ENCODE measurements at regions not wholly inside any gene's neighbourhood (a gene's known extent, or its start where the extent isn't known, plus 50 kb on each side); places are given as distances from the start of the nearest gene placed in this dataset.

- no peaks in the 10 kb centered on the region for H3K27me3 ChIP-seq (ENCODE audit: insufficient read depth, low read depth, severe bottlenecking)
- H3K36me3 ChIP-seq: no peaks in the 10 kb centered on the region
- H3K27ac ChIP-seq: no peak overlapping the region
- no peak overlapping the region for H3K4me3 ChIP-seq (ENCODE audit: low read depth, low read length)
- no peaks in the 10 kb centered on the region for H3K9me3 ChIP-seq (ENCODE audit: severe bottlenecking)
- no peak for TF ChIP-seq CTCF (IDR thresholded peaks at IDR 0.05; ENCODE audit: low read depth, low read length)
- DNase-seq: peak; percentile 48
These were observed 68.2 kb upstream of the ETV6 start for GRCh38 chr12:11581179-11581755.

- H3K27ac ChIP-seq: no peak overlapping the region
- peak; percentile 25 for DNase-seq
- no peaks in the 10 kb centered on the region for H3K27me3 ChIP-seq (ENCODE audit: insufficient read depth, low read depth, severe bottlenecking)
- no peaks in the 10 kb centered on the region for H3K9me3 ChIP-seq (ENCODE audit: severe bottlenecking)
- TF ChIP-seq CTCF (IDR thresholded peaks at IDR 0.05; ENCODE audit: low read depth, low read length): no peak
- H3K36me3 ChIP-seq: no peaks in the 10 kb centered on the region
- H3K4me3 ChIP-seq (ENCODE audit: low read depth, low read length): no peak overlapping the region
These were observed 65.1 kb upstream of the ETV6 start for GRCh38 chr12:11584221-11584855.

GRCh38 chr12:11592484-11592883, 57.0 kb upstream of the ETV6 start:
- no peak overlapping the region for H3K27ac ChIP-seq

GRCh38 chr12:11593013-11593412, 56.5 kb upstream of the ETV6 start:
- no peak overlapping the region for H3K27ac ChIP-seq
- H3K27me3 ChIP-seq (ENCODE audit: insufficient read depth, low read depth, severe bottlenecking): no peaks in the 10 kb centered on the region
- no peaks in the 10 kb centered on the region for H3K36me3 ChIP-seq
- no peaks in the 10 kb centered on the region for H3K9me3 ChIP-seq (ENCODE audit: severe bottlenecking)
- no peak for DNase-seq
- no peak overlapping the region for H3K4me3 ChIP-seq (ENCODE audit: low read depth, low read length)
- no peak for TF ChIP-seq CTCF (IDR thresholded peaks at IDR 0.05; ENCODE audit: low read depth, low read length)

More at GRCh38 chr12:11592484-11592883, 57.0 kb upstream of the ETV6 start:
- no peak overlapping the region for H3K4me3 ChIP-seq (ENCODE audit: low read depth, low read length)
- no peak for DNase-seq
- no peak for TF ChIP-seq CTCF (IDR thresholded peaks at IDR 0.05; ENCODE audit: low read depth, low read length)
- no peaks in the 10 kb centered on the region for H3K27me3 ChIP-seq (ENCODE audit: insufficient read depth, low read depth, severe bottlenecking)
- no peaks in the 10 kb centered on the region for H3K36me3 ChIP-seq
- H3K9me3 ChIP-seq (ENCODE audit: severe bottlenecking): no peaks in the 10 kb centered on the region

GRCh38 chr12:11595080-11595479, 54.4 kb upstream of the ETV6 start:
- Histone ChIP-seq H3K27ac (no peak overlapping the region), H3K36me3 (no peaks in the 10 kb centered on the region), H3K9me3 (ENCODE audit: severe bottlenecking) (no peaks in the 10 kb centered on the region), H3K4me3 (ENCODE audit: low read depth, low read length) (no peak overlapping the region), H3K27me3 (ENCODE audit: insufficient read depth, low read depth, severe bottlenecking) (no peaks in the 10 kb centered on the region)
- TF ChIP-seq CTCF (IDR thresholded peaks at IDR 0.05; ENCODE audit: low read depth, low read length): no peak
- DNase-seq: no peak

GRCh38 chr12:11596141-11596540, 53.3 kb upstream of the ETV6 start:
- Histone ChIP-seq H3K27ac (no peak overlapping the region), H3K36me3 (no peaks in the 10 kb centered on the region), H3K4me3 (ENCODE audit: low read depth, low read length) (no peak overlapping the region), H3K27me3 (ENCODE audit: insufficient read depth, low read depth, severe bottlenecking) (no peaks in the 10 kb centered on the region), H3K9me3 (ENCODE audit: severe bottlenecking) (no peaks in the 10 kb centered on the region)
- TF ChIP-seq CTCF (IDR thresholded peaks at IDR 0.05; ENCODE audit: low read depth, low read length): no peak
- DNase-seq: no peak
